ENCODE measurements at regions not wholly inside any gene's neighbourhood (a gene's known extent, or its start where the extent isn't known, plus 50 kb on each side); places are given as distances from the start of the nearest gene placed in this dataset.

DNA sequence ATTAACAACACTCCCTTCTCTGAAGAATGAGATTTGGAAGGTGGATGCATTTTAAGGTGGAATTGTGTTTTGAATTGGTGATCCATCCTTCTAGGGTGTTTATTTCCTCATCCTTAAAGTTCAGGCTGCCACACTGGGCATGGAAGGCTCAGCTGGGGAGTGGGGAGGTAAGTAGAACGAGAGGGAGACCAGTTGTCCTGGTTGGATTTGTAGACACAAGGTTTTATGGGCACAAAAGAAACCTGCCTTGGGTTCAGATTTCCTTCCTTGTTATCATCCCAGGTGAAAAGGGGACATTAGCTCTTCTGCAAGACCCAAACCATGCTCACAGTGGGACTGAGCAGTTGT lies 101.0 kb upstream of the SIX3 start:
- H3K4me3 ChIP-seq (ENCODE audit: low read depth, low read length): no peak overlapping the region
- no peaks in the 10 kb centered on the region for H3K36me3 ChIP-seq
- TF ChIP-seq, protein P1, sequence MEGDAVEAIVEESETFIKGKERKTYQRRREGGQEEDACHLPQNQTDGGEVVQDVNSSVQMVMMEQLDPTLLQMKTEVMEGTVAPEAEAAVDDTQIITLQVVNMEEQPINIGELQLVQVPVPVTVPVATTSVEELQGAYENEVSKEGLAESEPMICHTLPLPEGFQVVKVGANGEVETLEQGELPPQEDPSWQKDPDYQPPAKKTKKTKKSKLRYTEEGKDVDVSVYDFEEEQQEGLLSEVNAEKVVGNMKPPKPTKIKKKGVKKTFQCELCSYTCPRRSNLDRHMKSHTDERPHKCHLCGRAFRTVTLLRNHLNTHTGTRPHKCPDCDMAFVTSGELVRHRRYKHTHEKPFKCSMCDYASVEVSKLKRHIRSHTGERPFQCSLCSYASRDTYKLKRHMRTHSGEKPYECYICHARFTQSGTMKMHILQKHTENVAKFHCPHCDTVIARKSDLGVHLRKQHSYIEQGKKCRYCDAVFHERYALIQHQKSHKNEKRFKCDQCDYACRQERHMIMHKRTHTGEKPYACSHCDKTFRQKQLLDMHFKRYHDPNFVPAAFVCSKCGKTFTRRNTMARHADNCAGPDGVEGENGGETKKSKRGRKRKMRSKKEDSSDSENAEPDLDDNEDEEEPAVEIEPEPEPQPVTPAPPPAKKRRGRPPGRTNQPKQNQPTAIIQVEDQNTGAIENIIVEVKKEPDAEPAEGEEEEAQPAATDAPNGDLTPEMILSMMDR (IDR thresholded peaks at IDR 0.05; ENCODE audit: low read depth, low read length): no peak
- H3K27me3 ChIP-seq (ENCODE audit: insufficient read depth, low read depth, severe bottlenecking): no peaks in the 10 kb centered on the region
- peak overlapping the region; percentile 66 for H3K27ac ChIP-seq
- no peak for DNase-seq
- H3K9me3 ChIP-seq (ENCODE audit: severe bottlenecking): no peaks in the 10 kb centered on the region

DNA sequence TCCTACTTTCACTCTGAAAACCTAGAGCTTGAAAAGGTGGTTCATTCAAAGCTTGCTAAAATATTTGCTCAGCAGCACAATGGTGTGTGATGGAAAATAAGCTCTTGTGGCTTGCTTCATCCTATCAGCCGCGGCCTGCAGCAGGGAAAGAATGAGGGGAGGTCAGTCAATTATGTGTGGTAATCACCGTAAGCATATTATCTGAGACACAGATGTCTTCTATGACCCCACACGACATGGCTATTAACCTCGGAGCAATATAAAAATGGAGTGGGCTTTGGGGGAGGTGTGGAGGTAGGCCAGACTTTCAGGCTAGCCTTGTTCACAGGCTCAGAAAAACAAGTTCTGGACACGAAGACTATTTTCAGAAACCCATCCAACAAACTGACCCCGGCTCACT lies 98.4 kb upstream of the SIX3 start:
- Histone ChIP-seq H3K27ac (peak overlapping the region; percentile 79), H3K4me3 (ENCODE audit: low read depth, low read length) (peak overlapping the region; percentile 1; the same call in 1 of the 2 replicates), H3K9me3 (ENCODE audit: severe bottlenecking) (no peaks in the 10 kb centered on the region), H3K27me3 (ENCODE audit: insufficient read depth, low read depth, severe bottlenecking) (no peaks in the 10 kb centered on the region), H3K36me3 (no peaks in the 10 kb centered on the region)
- DNase-seq: peak; percentile 90
- TF ChIP-seq, protein P1 (IDR thresholded peaks at IDR 0.05; ENCODE audit: low read depth, low read length): no peak

GRCh38 chr2:44843641-44844310 lies 97.7 kb upstream of the SIX3 start:
- TF ChIP-seq, protein P1 (IDR thresholded peaks at IDR 0.05; ENCODE audit: low read depth, low read length): no peak
- Histone ChIP-seq H3K4me3 (ENCODE audit: low read depth, low read length) (no peak overlapping the region), H3K27ac (peak overlapping the region; percentile 79), H3K9me3 (ENCODE audit: severe bottlenecking) (no peaks in the 10 kb centered on the region), H3K36me3 (no peaks in the 10 kb centered on the region), H3K27me3 (ENCODE audit: insufficient read depth, low read depth, severe bottlenecking) (no peaks in the 10 kb centered on the region)
- DNase-seq: no peak

GRCh38 chr2:44844651-44845270 lies 96.7 kb upstream of the SIX3 start:
- TF ChIP-seq, protein P1 (IDR thresholded peaks at IDR 0.05; ENCODE audit: low read depth, low read length): no peak
- no peaks in the 10 kb centered on the region for H3K36me3 ChIP-seq
- no peak overlapping the region; the same call in 1 of the 2 replicates for H3K27ac ChIP-seq
- no peaks in the 10 kb centered on the region for H3K9me3 ChIP-seq (ENCODE audit: severe bottlenecking)
- H3K4me3 ChIP-seq (ENCODE audit: low read depth, low read length): no peak overlapping the region
- no peaks in the 10 kb centered on the region for H3K27me3 ChIP-seq (ENCODE audit: insufficient read depth, low read depth, severe bottlenecking)
- DNase-seq: no peak

DNA sequence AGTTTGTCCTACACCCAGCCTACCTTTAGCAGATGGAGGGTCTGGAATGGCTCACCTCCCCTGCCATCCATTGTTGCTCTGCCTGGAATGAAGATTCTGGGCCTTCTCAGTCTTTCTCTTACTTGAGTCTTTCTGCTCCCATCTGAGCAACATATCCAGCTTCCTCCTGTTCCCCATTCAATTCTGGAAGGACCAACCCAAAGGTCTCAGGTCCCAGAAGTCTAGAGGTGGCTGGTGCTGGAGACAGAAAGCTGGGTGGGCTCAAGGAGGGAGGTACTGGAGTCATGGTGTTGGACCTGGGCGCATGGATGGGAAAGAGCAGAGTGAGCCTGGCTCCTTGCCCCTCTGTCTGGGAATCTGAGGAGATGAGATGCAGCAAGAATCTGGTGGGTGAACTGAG lies 93.5 kb upstream of the SIX3 start:
- no peak for DNase-seq
- H3K36me3 ChIP-seq: no peaks in the 10 kb centered on the region
- no peaks in the 10 kb centered on the region for H3K9me3 ChIP-seq (ENCODE audit: severe bottlenecking)
- no peak overlapping the region for H3K27ac ChIP-seq
- no peaks in the 10 kb centered on the region for H3K27me3 ChIP-seq (ENCODE audit: insufficient read depth, low read depth, severe bottlenecking)
- TF ChIP-seq, protein P1 (IDR thresholded peaks at IDR 0.05; ENCODE audit: low read depth, low read length): no peak
- H3K4me3 ChIP-seq (ENCODE audit: low read depth, low read length): no peak overlapping the region

Data from WERI-Rb-1 (cell line).